ENCODE measurements at regions not wholly inside any gene's neighbourhood (a gene's known extent, or its start where the extent isn't known, plus 50 kb on each side); places are given as distances from the start of the nearest gene placed in this dataset.

DNA sequence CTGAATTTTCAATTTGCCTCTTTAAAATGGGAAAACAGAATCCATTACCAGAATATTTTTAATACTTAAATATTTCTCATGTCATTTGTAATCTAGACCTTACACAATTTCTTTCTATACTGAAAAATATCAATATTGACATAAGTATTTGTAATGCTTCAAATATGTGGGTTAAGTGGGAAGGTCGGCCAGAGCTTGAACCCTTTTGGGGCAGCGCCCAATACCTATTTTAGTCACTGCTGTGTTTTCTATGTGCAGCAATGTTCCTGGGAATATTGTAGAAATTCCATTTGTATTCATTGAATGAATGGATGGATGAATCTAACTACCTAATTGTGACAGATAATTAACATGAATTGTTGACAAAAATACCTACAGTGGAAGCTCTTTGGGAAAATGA lies 459.7 kb upstream of the ZNF717 start:
- TF ChIP-seq, protein P1, sequence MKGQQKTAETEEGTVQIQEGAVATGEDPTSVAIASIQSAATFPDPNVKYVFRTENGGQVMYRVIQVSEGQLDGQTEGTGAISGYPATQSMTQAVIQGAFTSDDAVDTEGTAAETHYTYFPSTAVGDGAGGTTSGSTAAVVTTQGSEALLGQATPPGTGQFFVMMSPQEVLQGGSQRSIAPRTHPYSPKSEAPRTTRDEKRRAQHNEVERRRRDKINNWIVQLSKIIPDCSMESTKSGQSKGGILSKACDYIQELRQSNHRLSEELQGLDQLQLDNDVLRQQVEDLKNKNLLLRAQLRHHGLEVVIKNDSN (IDR thresholded peaks at IDR 0.05) = no peak
- TF ChIP-seq EP300 (IDR thresholded peaks at IDR 0.05; ENCODE audit: borderline replicate concordance) = no peak
- TF ChIP-seq TAF1 (IDR thresholded peaks at IDR 0.05; ENCODE audit: low read depth) = no peak
- TF ChIP-seq NFIC (IDR thresholded peaks at IDR 0.05) = no peak
- TF ChIP-seq FOXM1 (IDR thresholded peaks at IDR 0.05; ENCODE audit: borderline replicate concordance, low read depth) = no peak
- TF ChIP-seq ZBTB7A (IDR thresholded peaks at IDR 0.05; ENCODE audit: low read depth) = no peak
- no peak for TF ChIP-seq YY1 (IDR thresholded peaks at IDR 0.05; ENCODE audit: low read depth)
- no peak for TF ChIP-seq CEBPB (IDR thresholded peaks at IDR 0.05)
- no peak for TF ChIP-seq EGR1 (IDR thresholded peaks at IDR 0.05)
- TF ChIP-seq, protein P2, sequence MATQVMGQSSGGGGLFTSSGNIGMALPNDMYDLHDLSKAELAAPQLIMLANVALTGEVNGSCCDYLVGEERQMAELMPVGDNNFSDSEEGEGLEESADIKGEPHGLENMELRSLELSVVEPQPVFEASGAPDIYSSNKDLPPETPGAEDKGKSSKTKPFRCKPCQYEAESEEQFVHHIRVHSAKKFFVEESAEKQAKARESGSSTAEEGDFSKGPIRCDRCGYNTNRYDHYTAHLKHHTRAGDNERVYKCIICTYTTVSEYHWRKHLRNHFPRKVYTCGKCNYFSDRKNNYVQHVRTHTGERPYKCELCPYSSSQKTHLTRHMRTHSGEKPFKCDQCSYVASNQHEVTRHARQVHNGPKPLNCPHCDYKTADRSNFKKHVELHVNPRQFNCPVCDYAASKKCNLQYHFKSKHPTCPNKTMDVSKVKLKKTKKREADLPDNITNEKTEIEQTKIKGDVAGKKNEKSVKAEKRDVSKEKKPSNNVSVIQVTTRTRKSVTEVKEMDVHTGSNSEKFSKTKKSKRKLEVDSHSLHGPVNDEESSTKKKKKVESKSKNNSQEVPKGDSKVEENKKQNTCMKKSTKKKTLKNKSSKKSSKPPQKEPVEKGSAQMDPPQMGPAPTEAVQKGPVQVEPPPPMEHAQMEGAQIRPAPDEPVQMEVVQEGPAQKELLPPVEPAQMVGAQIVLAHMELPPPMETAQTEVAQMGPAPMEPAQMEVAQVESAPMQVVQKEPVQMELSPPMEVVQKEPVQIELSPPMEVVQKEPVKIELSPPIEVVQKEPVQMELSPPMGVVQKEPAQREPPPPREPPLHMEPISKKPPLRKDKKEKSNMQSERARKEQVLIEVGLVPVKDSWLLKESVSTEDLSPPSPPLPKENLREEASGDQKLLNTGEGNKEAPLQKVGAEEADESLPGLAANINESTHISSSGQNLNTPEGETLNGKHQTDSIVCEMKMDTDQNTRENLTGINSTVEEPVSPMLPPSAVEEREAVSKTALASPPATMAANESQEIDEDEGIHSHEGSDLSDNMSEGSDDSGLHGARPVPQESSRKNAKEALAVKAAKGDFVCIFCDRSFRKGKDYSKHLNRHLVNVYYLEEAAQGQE (IDR thresholded peaks at IDR 0.05; ENCODE audit: low read depth) = no peak
- TF ChIP-seq, protein P3, sequence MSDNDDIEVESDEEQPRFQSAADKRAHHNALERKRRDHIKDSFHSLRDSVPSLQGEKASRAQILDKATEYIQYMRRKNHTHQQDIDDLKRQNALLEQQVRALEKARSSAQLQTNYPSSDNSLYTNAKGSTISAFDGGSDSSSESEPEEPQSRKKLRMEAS (IDR thresholded peaks at IDR 0.05) = no peak
